PC-3 (cell line): ENCODE measurements at regions not wholly inside any gene's neighbourhood (a gene's known extent, or its start where the extent isn't known, plus 50 kb on each side); places are given as distances from the start of the nearest gene placed in this dataset.

Experiments used
- ATAC-seq: fragments of 200-7000 bp; cut with Tn5 transposase; 2 replicates; pipeline ENCODE4 v1.9.1; 2020; ENCODE audit warnings: mild to moderate bottlenecking, moderate library complexity
- BruUV-seq: library from RNA; stranded (reverse); fragments of 400-500 nt; replicated peaks from 2 replicates; lab custom pipeline; 2021; lab: Mats Ljungman, UMichigan
- CTCF ChIA-PET: fragments of 300-600 bp; sonication (Branson Sonifier 250); formaldehyde crosslinking; loops from one replicate; lab custom pipeline; 2022; ENCODE audit warnings: antibody characterized with exemption; lab: Charles Lee
- POLR2A ChIA-PET: fragments of 300-600 bp; sonication (Branson Sonifier 250); formaldehyde crosslinking; loops from one replicate; lab custom pipeline; 2022; ENCODE audit warnings: antibody characterized with exemption; ENCODE audit not compliant: unreplicated experiment; lab: Charles Lee
- DNase-seq: peaks from one replicate; pipeline ENCODE4 v3.0.0-alpha.2; 2015
- H2AFZ ChIP-seq: fragments of 300-600 bp; sonication (generic); 2 replicates; pipeline ENCODE4 v1.6.0; 2016; ENCODE audit warnings: antibody characterized with exemption, low read length
- H3F3A ChIP-seq: fragments of 300-600 bp; sonication (generic); one replicate; pipeline ENCODE4 v1.6.0; 2017; ENCODE audit warnings: antibody characterized with exemption, low read length, control low read depth, mild to moderate bottlenecking; ENCODE audit not compliant: unreplicated experiment
- H3K27ac ChIP-seq: fragments of 300-600 bp; sonication (generic); 2 replicates; pipeline ENCODE4 v1.5.1; 2016; ENCODE audit warnings: mild to moderate bottlenecking, low read length
- H3K27me3 ChIP-seq: fragments of 300-600 bp; sonication (generic); 2 replicates; pipeline ENCODE4 v1.6.1; 2016; ENCODE audit warnings: low read length, mixed read lengths
- H3K36me3 ChIP-seq: fragments of 300-600 bp; sonication (generic); 2 replicates; pipeline ENCODE4 v1.6.1; 2016; ENCODE audit warnings: low read depth, mixed run types, low read length, mixed read lengths
- H3K4me1 ChIP-seq: fragments of 300-600 bp; sonication (generic); 2 replicates; pipeline ENCODE4 v1.5.1; 2016; ENCODE audit warnings: low read length; ENCODE audit not compliant: insufficient read depth
- H3K4me2 ChIP-seq: fragments of 300-600 bp; sonication (generic); 2 replicates; pipeline ENCODE4 v1.6.0; 2016; ENCODE audit warnings: low read length
- H3K4me3 ChIP-seq: fragments of 300-600 bp; sonication (generic); 2 replicates; pipeline ENCODE4 v1.5.1; 2016; ENCODE audit warnings: mild to moderate bottlenecking, low read length, mixed read lengths
- H3K79me2 ChIP-seq: fragments of 300-600 bp; sonication (generic); 2 replicates; pipeline ENCODE4 v1.6.1; 2017; ENCODE audit warnings: low read length, mixed read lengths
- H3K9ac ChIP-seq: fragments of 300-600 bp; sonication (generic); 2 replicates; pipeline ENCODE4 v1.6.0; 2016; ENCODE audit warnings: mild to moderate bottlenecking, low read length
- H3K9me2 ChIP-seq: fragments of 300-600 bp; sonication (generic); replicated peaks from 2 replicates; pipeline ENCODE4 v1.6.1; 2016; ENCODE audit warnings: mixed run types, low read length, mixed read lengths
- H3K9me3 ChIP-seq: fragments of 300-600 bp; sonication (generic); 2 replicates; pipeline ENCODE4 v1.6.1; 2016; ENCODE audit warnings: low read length, mixed read lengths
- H4K20me1 ChIP-seq: fragments of 300-600 bp; sonication (generic); 2 replicates; pipeline ENCODE4 v1.6.1; 2016; ENCODE audit warnings: low read length, mixed read lengths
- CTCF ChIP-seq: fragments of 300-600 bp; sonication (generic); conservative IDR thresholded peaks from 2 replicates; pipeline ENCODE4 v1.5.1; 2017; ENCODE audit warnings: antibody characterized with exemption, low read depth, mild to moderate bottlenecking, low read length
- EZH2 ChIP-seq: fragments of 300-600 bp; sonication (generic); IDR thresholded peaks from one replicate; pipeline ENCODE4 v1.6.1; 2017; ENCODE audit warnings: antibody characterized with exemption, mild to moderate bottlenecking, low read length; ENCODE audit not compliant: unreplicated experiment
- EZH2phosphoT487 ChIP-seq: fragments of 300-600 bp; sonication (generic); IDR thresholded peaks from 2 replicates; pipeline ENCODE4 v1.6.1; 2018; ENCODE audit warnings: mild to moderate bottlenecking, antibody characterized with exemption, low read length, borderline replicate concordance
- intact Hi-C: fragments of 100-400 bp; cut with micrococcal nuclease; formaldehyde crosslinking; loops from 2 replicates; pipeline ENCODE4 v1.9.0; 2023

GRCh38 chr15:93179700-93180102, 90.7 kb upstream of the RGMA start:
- no peaks in the 10 kb centered on the region for H3K9me3 ChIP-seq
- DNase-seq = no peak
- ChIA-PET POLR2A (no interaction called here), CTCF (no interaction called here)
- no peaks in the 10 kb centered on the region for H3K9me2 ChIP-seq
- no peaks in the 10 kb centered on the region for H3K4me1 ChIP-seq
- no TSS peak for BruUV-seq
- intact Hi-C loops = no loop called here
- H4K20me1 ChIP-seq = no peaks in the 10 kb centered on the region
- no peak overlapping the region for H3K9ac ChIP-seq
- H2AFZ ChIP-seq = no peak overlapping the region
- H3K4me3 ChIP-seq = no peak overlapping the region
- no peak for ATAC-seq
- H3F3A ChIP-seq = no peaks in the 10 kb centered on the region
- no peak overlapping the region for H3K4me2 ChIP-seq
- TF ChIP-seq EZH2 (no peak), CTCF (no peak), EZH2phosphoT487 (no peak)
- H3K36me3 ChIP-seq = no peaks in the 10 kb centered on the region
- no peak overlapping the region for H3K27ac ChIP-seq
- H3K79me2 ChIP-seq = no peaks in the 10 kb centered on the region
- peaks cover 33% of the 10 kb centered on the region for H3K27me3 ChIP-seq

GRCh38 chr15:93179072-93179471, 90.1 kb upstream of the RGMA start:
- Histone ChIP-seq H2AFZ (no peak overlapping the region), H3K9me2 (no peaks in the 10 kb centered on the region), H3F3A (no peaks in the 10 kb centered on the region), H3K27ac (no peak overlapping the region), H3K4me1 (no peaks in the 10 kb centered on the region), H3K36me3 (no peaks in the 10 kb centered on the region), H3K9ac (no peak overlapping the region), H3K4me2 (no peak overlapping the region), H3K9me3 (no peaks in the 10 kb centered on the region), H3K79me2 (no peaks in the 10 kb centered on the region), H4K20me1 (no peaks in the 10 kb centered on the region), H3K4me3 (no peak overlapping the region), H3K27me3 (peaks cover 28% of the 10 kb centered on the region)
- TF ChIP-seq EZH2 (no peak), CTCF (no peak), EZH2phosphoT487 (no peak)
- BruUV-seq = no TSS peak
- ChIA-PET CTCF (no interaction called here), POLR2A (no interaction called here)
- DNase-seq (no peak), ATAC-seq (no peak)
- intact Hi-C loops = no loop called here

- H3K79me2 ChIP-seq = no peaks in the 10 kb centered on the region
- H3K9me2 ChIP-seq = no peaks in the 10 kb centered on the region
- DNase-seq = no peak
- peaks cover 23% of the 10 kb centered on the region for H3K27me3 ChIP-seq
- no peaks in the 10 kb centered on the region for H4K20me1 ChIP-seq
- no peak overlapping the region for H3K9ac ChIP-seq
- no peak for ATAC-seq
- CTCF ChIA-PET = no interaction called here
- POLR2A ChIA-PET = no interaction called here
- H3K4me1 ChIP-seq = no peaks in the 10 kb centered on the region; the same call in 1 of the 2 replicates
- H3K36me3 ChIP-seq = no peaks in the 10 kb centered on the region
- H3K4me3 ChIP-seq = no peak overlapping the region
- H2AFZ ChIP-seq = no peak overlapping the region
- TF ChIP-seq EZH2phosphoT487 = no peak
- no peak for TF ChIP-seq CTCF
- TF ChIP-seq EZH2 = no peak
- H3K4me2 ChIP-seq = no peak overlapping the region
- intact Hi-C loops = no loop called here
- H3K9me3 ChIP-seq = no peaks in the 10 kb centered on the region
- no peak overlapping the region for H3K27ac ChIP-seq
- no peaks in the 10 kb centered on the region for H3F3A ChIP-seq
- no TSS peak for BruUV-seq
Measured at GRCh38 chr15:93178371-93178770, 89.4 kb upstream of the RGMA start.
